SKM-1 treated with dmso at 0.1 percent for 144 hours (cell line): ENCODE measurements at regions not wholly inside any gene's neighbourhood (a gene's known extent, or its start where the extent isn't known, plus 50 kb on each side); places are given as distances from the start of the nearest gene placed in this dataset.

ENCODE experiments used
- DNase-seq: peaks from one replicate; lab custom pipeline; 2025; ENCODE audit not compliant: unreplicated experiment; lab: John Stamatoyannopoulos, UW

GRCh38 chr16:79498928-79499327, 101.6 kb downstream of the MAF start:
- DNase-seq, result no peak

- DNase-seq, result no peak
Observed at GRCh38 chr16:79497606-79498350, 102.8 kb downstream of the MAF start.

- no peak for DNase-seq
Observed at GRCh38 chr16:79493911-79494310, 106.6 kb downstream of the MAF start.

GRCh38 chr16:79492036-79492435, 108.5 kb downstream of the MAF start:
- no peak for DNase-seq

- DNase-seq, result no peak
Observed at GRCh38 chr16:79485020-79485419, 115.5 kb downstream of the MAF start.

- DNase-seq, result no peak
Observed at GRCh38 chr16:79484237-79484636, 116.3 kb downstream of the MAF start.

- no peak for DNase-seq
Observed at GRCh38 chr16:79483336-79483735, 117.2 kb downstream of the MAF start.

- DNase-seq, result no peak
Observed at GRCh38 chr16:79482011-79482410, 118.5 kb downstream of the MAF start.

- no peak for DNase-seq
Observed at GRCh38 chr16:79480929-79481328, 119.6 kb downstream of the MAF start.

- no peak for DNase-seq
Observed at GRCh38 chr16:79480056-79480455, 120.5 kb downstream of the MAF start.

GRCh38 chr16:79476580-79476979, 124.0 kb downstream of the MAF start:
- no peak for DNase-seq

GRCh38 chr16:79475841-79476240, 124.7 kb downstream of the MAF start:
- DNase-seq, result no peak

GRCh38 chr16:79473456-79473855, 127.1 kb downstream of the MAF start:
- no peak for DNase-seq

- no peak for DNase-seq
Observed at GRCh38 chr16:79472426-79472825, 128.1 kb downstream of the MAF start.

- DNase-seq, result no peak
Observed at GRCh38 chr16:79469999-79470398, 130.5 kb downstream of the MAF start.

GRCh38 chr16:79468631-79469030, 131.9 kb downstream of the MAF start:
- no peak for DNase-seq

GRCh38 chr16:79468121-79468552, 132.4 kb downstream of the MAF start:
- no peak for DNase-seq

- no peak for DNase-seq
Observed at GRCh38 chr16:79466111-79466510, 134.4 kb downstream of the MAF start.

- DNase-seq, result no peak
Observed at GRCh38 chr16:79463841-79464240, 136.7 kb downstream of the MAF start.

GRCh38 chr16:79456036-79456435, 144.5 kb downstream of the MAF start:
- DNase-seq, result no peak

- no peak for DNase-seq
Observed at GRCh38 chr16:79452671-79453070, 147.9 kb downstream of the MAF start.

GRCh38 chr16:79451196-79451816, 149.2 kb downstream of the MAF start:
- peak; percentile 91 for DNase-seq

GRCh38 chr16:79449900-79450299, 150.6 kb downstream of the MAF start:
- no peak for DNase-seq
